Mesendoderm (in vitro differentiated cells): ENCODE measurements at regions not wholly inside any gene's neighbourhood (a gene's known extent, or its start where the extent isn't known, plus 50 kb on each side); places are given as distances from the start of the nearest gene placed in this dataset.

ENCODE experiments used
- DNase-seq: peaks from one replicate; pipeline ENCODE4 v3.0.0; 2013
- H2AK5ac ChIP-seq: 2 replicates; pipeline ENCODE4 v1.6.1; 2013; ENCODE audit warnings: low read length, inconsistent platforms
- H2BK120ac ChIP-seq: 2 replicates; pipeline ENCODE4 v1.6.1; 2013; ENCODE audit warnings: low read depth, mild to moderate bottlenecking, low read length, moderate library complexity, mixed read lengths
- H2BK15ac ChIP-seq: replicated peaks from 2 replicates; pipeline ENCODE4 v1.6.1; 2013; ENCODE audit warnings: low read depth, mild to moderate bottlenecking, moderate library complexity
- H2BK5ac ChIP-seq: 2 replicates; pipeline ENCODE4 v1.6.1; 2013; ENCODE audit warnings: low read length, inconsistent platforms
- H3K18ac ChIP-seq: 2 replicates; pipeline ENCODE4 v1.6.1; 2013; ENCODE audit warnings: mild to moderate bottlenecking, low read length, mixed read lengths
- H3K23ac ChIP-seq: one replicate; pipeline ENCODE4 v1.6.1; 2013; ENCODE audit warnings: low read length
- H3K27ac ChIP-seq: 2 replicates; pipeline ENCODE4 v1.5.1; 2013; ENCODE audit warnings: low read depth, mild to moderate bottlenecking, inconsistent platforms, low read length, moderate library complexity
- H3K27me3 ChIP-seq: 2 replicates; pipeline ENCODE4 v1.6.1; 2013; ENCODE audit warnings: low read length, control low read depth, mild to moderate bottlenecking, inconsistent platforms; ENCODE audit not compliant: insufficient read depth, poor library complexity
- H3K36me3 ChIP-seq: 2 replicates; pipeline ENCODE4 v1.6.1; 2013; ENCODE audit warnings: low read length, inconsistent platforms; ENCODE audit not compliant: control insufficient read depth, insufficient read depth
- H3K4ac ChIP-seq: one replicate; pipeline ENCODE4 v1.6.1; 2013; ENCODE audit warnings: low read depth, mild to moderate bottlenecking, low read length, moderate library complexity
- H3K4me1 ChIP-seq: 2 replicates; pipeline ENCODE4 v1.6.1; 2013; ENCODE audit warnings: low read depth, low read length, inconsistent platforms; ENCODE audit not compliant: control insufficient read depth
- H3K4me2 ChIP-seq: 2 replicates; pipeline ENCODE4 v1.6.1; 2013; ENCODE audit warnings: low read length
- H3K4me3 ChIP-seq: 2 replicates; pipeline ENCODE4 v1.5.1; 2013; ENCODE audit warnings: mild to moderate bottlenecking, low read length
- H3K56ac ChIP-seq: one replicate; pipeline ENCODE4 v1.6.1; 2013; ENCODE audit warnings: low read length
- H3K79me1 ChIP-seq: 2 replicates; pipeline ENCODE4 v1.6.1; 2013; ENCODE audit warnings: low read length, inconsistent platforms
- H3K79me2 ChIP-seq: 2 replicates; pipeline ENCODE4 v1.6.1; 2013; ENCODE audit warnings: mild to moderate bottlenecking, low read length; ENCODE audit not compliant: control insufficient read depth, insufficient read depth
- H3K9ac ChIP-seq: 2 replicates; pipeline ENCODE4 v1.6.1; 2013; ENCODE audit warnings: low read length, inconsistent platforms
- H4K5ac ChIP-seq: one replicate; pipeline ENCODE4 v1.6.1; 2013; ENCODE audit warnings: low read length
- H4K8ac ChIP-seq: one replicate; pipeline ENCODE4 v1.6.1; 2013; ENCODE audit warnings: low read depth, mild to moderate bottlenecking, control low read depth, low read length, moderate library complexity
- WGBS: extraction: QIAGEN DNeasy Blood & Tissue Kit; methylation state at CpG from one replicate; pipeline ENCODE4 v1.1.7; 2013; ENCODE audit warnings: low lambda C conversion rate, missing lambda C conversion rate; ENCODE audit not compliant: insufficient coverage; ENCODE audit errors: extremely low coverage; 5-methylcytosine and 5-hydroxymethylcytosine counted together

DNA sequence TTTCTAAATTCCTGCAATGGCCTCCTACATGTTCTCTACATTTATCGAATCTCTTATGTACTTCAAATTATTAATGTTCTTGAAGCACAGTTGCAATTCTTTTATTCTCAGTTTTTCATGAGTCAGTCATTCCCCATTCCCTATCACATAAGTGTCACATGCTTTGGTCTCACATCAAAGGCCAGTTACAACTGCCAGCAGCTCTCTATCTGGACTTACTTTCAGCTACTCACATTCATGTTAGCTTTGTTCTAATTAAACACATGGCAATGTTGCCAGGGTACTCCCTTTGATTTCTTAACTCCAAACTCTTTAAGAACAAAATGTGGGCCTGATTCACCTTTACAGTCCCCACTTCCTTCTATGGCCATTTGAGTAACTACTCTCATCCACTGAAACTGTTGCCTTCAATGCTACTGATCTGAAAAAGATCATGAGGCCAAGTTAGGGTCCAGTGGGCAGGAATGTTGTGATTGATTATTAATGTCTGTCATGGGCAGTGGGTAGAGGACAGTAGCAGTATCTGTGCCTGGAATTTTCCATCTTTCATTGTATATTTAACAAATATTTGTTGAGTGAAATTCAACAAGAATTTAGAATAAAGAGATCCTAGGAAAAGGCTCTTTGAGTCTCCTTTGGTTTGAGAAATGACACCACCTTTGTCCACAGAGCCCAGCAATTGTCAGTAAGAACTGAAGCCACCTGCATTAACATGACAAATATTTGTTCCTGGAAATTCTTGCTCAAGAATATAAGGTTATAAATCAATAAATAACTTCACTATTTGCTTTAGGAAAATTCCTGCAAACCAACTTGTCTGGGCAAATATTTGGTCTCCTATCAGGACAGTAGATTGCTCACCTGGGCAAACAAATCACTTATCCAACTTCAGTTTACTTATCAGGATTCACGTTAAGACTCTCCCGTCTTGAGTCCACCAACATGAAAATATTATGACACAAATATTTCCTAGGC lies 153.6 kb upstream of the SAMSN1 start:
- DNase-seq = no peak
- Histone ChIP-seq H2AK5ac (no peak overlapping the region), H3K27me3 (no peaks in the 10 kb centered on the region), H3K4ac (no peak overlapping the region), H3K9ac (no peak overlapping the region), H2BK5ac (no peak overlapping the region), H4K5ac (no peak overlapping the region), H2BK120ac (no peak overlapping the region), H3K56ac (no peak overlapping the region), H3K36me3 (no peaks in the 10 kb centered on the region), H3K4me1 (no peaks in the 10 kb centered on the region), H3K79me2 (no peaks in the 10 kb centered on the region), H3K18ac (no peak overlapping the region), H3K79me1 (no peaks in the 10 kb centered on the region), H3K27ac (no peak overlapping the region), H3K23ac (no peak overlapping the region), H3K4me2 (no peak overlapping the region), H4K8ac (no peak overlapping the region), H2BK15ac (no peak overlapping the region), H3K4me3 (no peak overlapping the region)
- no CpG with 5 or more reads among the region's 3 CpGs for WGBS

GRCh38 chr21:14697769-14698168 lies 151.7 kb upstream of the SAMSN1 start:
- Histone ChIP-seq H3K4me1 (no peaks in the 10 kb centered on the region), H4K5ac (no peak overlapping the region), H3K4ac (no peak overlapping the region), H3K79me1 (no peaks in the 10 kb centered on the region), H3K56ac (no peak overlapping the region), H2BK15ac (no peak overlapping the region), H4K8ac (no peak overlapping the region), H3K23ac (no peak overlapping the region), H3K4me2 (no peak overlapping the region), H2BK120ac (no peak overlapping the region), H3K27ac (no peak overlapping the region), H3K27me3 (no peaks in the 10 kb centered on the region), H3K36me3 (no peaks in the 10 kb centered on the region), H3K18ac (no peak overlapping the region), H2AK5ac (no peak overlapping the region), H2BK5ac (no peak overlapping the region), H3K9ac (no peak overlapping the region), H3K79me2 (no peaks in the 10 kb centered on the region), H3K4me3 (no peak overlapping the region)
- no peak for DNase-seq
- no CpG with 5 or more reads among the region's 1 CpG for WGBS

DNA sequence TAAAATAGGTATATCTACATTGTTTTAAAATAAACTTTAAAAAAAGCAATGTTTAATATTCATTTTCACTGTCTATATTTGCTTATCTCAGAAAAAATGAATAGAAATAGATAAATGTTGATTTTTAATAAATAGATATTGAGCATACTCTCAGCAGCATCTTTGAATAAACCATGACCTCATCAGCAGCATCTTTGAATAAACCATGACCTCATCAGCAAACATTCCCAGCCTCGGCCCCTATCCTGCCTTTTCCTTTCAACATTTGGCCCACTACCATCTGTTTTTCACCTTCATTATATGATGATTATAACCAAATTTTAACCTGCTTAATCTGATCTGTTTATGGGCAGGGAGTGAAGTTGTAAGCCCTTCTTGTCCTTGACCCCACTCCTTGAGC lies 148.7 kb upstream of the SAMSN1 start:
- Histone ChIP-seq H4K8ac (no peak overlapping the region), H3K9ac (no peak overlapping the region), H3K4ac (no peak overlapping the region), H4K5ac (no peak overlapping the region), H3K23ac (no peak overlapping the region), H3K4me2 (no peak overlapping the region), H3K27ac (no peak overlapping the region), H3K79me1 (no peaks in the 10 kb centered on the region), H3K4me1 (no peaks in the 10 kb centered on the region), H2BK120ac (no peak overlapping the region), H3K4me3 (no peak overlapping the region), H3K56ac (no peak overlapping the region), H3K18ac (no peak overlapping the region), H3K79me2 (no peaks in the 10 kb centered on the region), H3K27me3 (no peaks in the 10 kb centered on the region), H2BK5ac (no peak overlapping the region), H2BK15ac (no peak overlapping the region), H2AK5ac (no peak overlapping the region), H3K36me3 (no peaks in the 10 kb centered on the region)
- no peak for DNase-seq
- WGBS = no CpG with 5 or more reads among the region's 1 CpG

DNA sequence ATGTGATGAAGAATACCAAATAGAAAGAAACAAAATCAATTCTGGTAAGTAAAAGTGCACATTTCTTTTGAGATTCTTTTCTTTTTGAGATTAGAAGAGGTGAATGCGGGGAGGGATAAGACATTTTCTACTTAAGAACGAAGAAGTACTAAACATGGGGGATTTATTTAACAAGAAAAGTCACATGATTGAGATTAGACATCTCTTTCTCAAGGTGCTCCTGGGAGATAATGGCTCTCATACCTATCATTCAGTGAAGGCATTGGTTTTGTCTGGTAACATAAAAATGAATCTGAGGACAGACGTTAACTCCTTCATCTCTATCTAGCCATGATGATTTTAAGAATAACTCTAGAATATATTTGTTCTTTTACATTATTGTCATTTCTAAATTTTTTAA lies 147.9 kb upstream of the SAMSN1 start:
- no peak overlapping the region for H3K4me2 ChIP-seq
- H3K4me3 ChIP-seq = no peak overlapping the region
- no peak overlapping the region for H2BK120ac ChIP-seq
- no peaks in the 10 kb centered on the region for H3K36me3 ChIP-seq
- no CpG with 5 or more reads among the region's 3 CpGs for WGBS
- H3K27ac ChIP-seq = no peak overlapping the region
- H2BK15ac ChIP-seq = no peak overlapping the region
- H3K4ac ChIP-seq = no peak overlapping the region
- H3K23ac ChIP-seq = no peak overlapping the region
- no peaks in the 10 kb centered on the region for H3K4me1 ChIP-seq
- H3K9ac ChIP-seq = no peak overlapping the region
- no peak for DNase-seq
- no peak overlapping the region for H2BK5ac ChIP-seq
- H3K27me3 ChIP-seq = no peaks in the 10 kb centered on the region
- no peak overlapping the region for H4K8ac ChIP-seq
- no peak overlapping the region for H3K18ac ChIP-seq
- no peak overlapping the region for H4K5ac ChIP-seq
- H3K56ac ChIP-seq = no peak overlapping the region
- no peaks in the 10 kb centered on the region for H3K79me1 ChIP-seq
- no peaks in the 10 kb centered on the region for H3K79me2 ChIP-seq
- H2AK5ac ChIP-seq = no peak overlapping the region

DNA sequence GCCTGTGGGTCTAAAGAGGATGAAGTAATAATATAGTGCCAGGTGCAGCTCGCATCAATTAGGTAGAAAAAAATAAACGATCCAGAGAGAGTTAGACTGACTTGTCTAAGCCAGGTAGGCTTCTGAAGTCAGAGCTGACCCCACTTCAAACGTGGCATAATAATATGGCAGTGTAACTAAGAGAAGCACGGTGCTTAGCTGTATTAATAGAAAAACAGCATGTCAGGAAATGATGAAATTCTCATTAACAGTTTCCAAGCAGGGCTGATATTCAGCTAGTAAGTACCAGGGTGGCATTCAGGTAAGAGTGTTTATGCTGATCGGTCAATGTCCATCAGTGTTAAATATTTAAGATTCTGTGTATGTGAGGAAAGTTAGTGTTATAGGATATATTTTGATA lies 145.8 kb upstream of the SAMSN1 start:
- H3K4ac ChIP-seq = no peak overlapping the region
- no CpG with 5 or more reads among the region's 5 CpGs for WGBS

More for the DNA sequence above, 145.8 kb upstream of the SAMSN1 start:
- Histone ChIP-seq H3K56ac (no peak overlapping the region), H2BK15ac (no peak overlapping the region), H3K36me3 (no peaks in the 10 kb centered on the region), H3K4me2 (no peak overlapping the region), H4K5ac (no peak overlapping the region), H4K8ac (no peak overlapping the region), H3K9ac (no peak overlapping the region), H3K4me1 (no peaks in the 10 kb centered on the region), H3K27ac (no peak overlapping the region), H3K4me3 (no peak overlapping the region), H3K79me1 (no peaks in the 10 kb centered on the region), H2AK5ac (no peak overlapping the region), H3K27me3 (no peaks in the 10 kb centered on the region), H2BK5ac (no peak overlapping the region), H3K79me2 (no peaks in the 10 kb centered on the region), H3K18ac (no peak overlapping the region), H2BK120ac (no peak overlapping the region), H3K23ac (no peak overlapping the region)
- no peak for DNase-seq
